ENCODE measurements at regions not wholly inside any gene's neighbourhood (a gene's known extent, or its start where the extent isn't known, plus 50 kb on each side); places are given as distances from the start of the nearest gene placed in this dataset.

GRCh38 chr16:7820816-7821215, 488.2 kb downstream of the RBFOX1 start:
- ChIA-PET CTCF (no interaction called here), POLR2A (no interaction called here)
- no peak overlapping the region for H3K4me3 ChIP-seq (ENCODE audit: control extremely low read depth in 1 of 5, extremely low read depth in 1 of 5, insufficient read depth in 1 of 5, low read depth in 2 of 5, low read length in 4 of 5)
- no peak for ATAC-seq (ENCODE audit: low read depth)
- Mint-ChIP-seq H3K27me3 (no peaks in the 10 kb centered on the region), H3K9me3 (ENCODE audit: insufficient read depth) (peaks cover 5% of the 10 kb centered on the region), H3K4me3 (no peak overlapping the region), H3K27ac (no peak overlapping the region), H3K4me1 (no peaks in the 10 kb centered on the region)
- H3K9me3 ChIP-seq (ENCODE audit: control extremely low read depth in 1 of 3, control insufficient read depth in 2 of 3, insufficient read depth in 1 of 3, low read length in 2 of 3) = peaks cover 0 to 6% (median 0%) of the 10 kb centered on the region in 3 donors
- H3K36me3 ChIP-seq (replicated peaks in 1 of 2; ENCODE audit: control extremely low read depth in 1 of 2, control insufficient read depth in 1 of 2, extremely low read depth in 1 of 2, insufficient read depth in 2 of 2, low read length in 1 of 2) = no peaks in the 10 kb centered on the region
- H3K4me1 ChIP-seq (ENCODE audit: control insufficient read depth in 2 of 2, insufficient read depth in 2 of 2, low read length in 2 of 2) = no peaks in the 10 kb centered on the region
- no peak overlapping the region for H3K9ac ChIP-seq (ENCODE audit: low read length)
- H2AFZ ChIP-seq (ENCODE audit: insufficient read depth, low read depth, low read length, poor library complexity, severe bottlenecking) = no peak overlapping the region
- WGBS (ENCODE audit: insufficient coverage) = no CpG with 5 or more reads among the region's 4 CpGs
- TF ChIP-seq CTCF (IDR thresholded peaks at IDR 0.05) (no peak), EZH2 (IDR thresholded peaks at IDR 0.05; ENCODE audit: borderline replicate concordance, insufficient read depth, low read depth, low read length, poor library complexity, severe bottlenecking) (no peak)
- H4K20me1 ChIP-seq (ENCODE audit: control insufficient read depth, insufficient read depth, low read length, poor library complexity, severe bottlenecking) = no peaks in the 10 kb centered on the region
- H3K79me2 ChIP-seq (ENCODE audit: control insufficient read depth, insufficient read depth, low read length) = no peaks in the 10 kb centered on the region
- H3K27me3 ChIP-seq (replicated peaks in 1 of 4; ENCODE audit: control extremely low read depth in 1 of 4, control insufficient read depth in 3 of 4, insufficient read depth in 4 of 4, low read length in 3 of 4) = no peaks in the 10 kb centered on the region
- DNase-seq = no peak
- no peak overlapping the region for H3K4me2 ChIP-seq (replicated peaks; ENCODE audit: low read depth, low read length, poor library complexity, severe bottlenecking)
- intact Hi-C loops (cut with micrococcal nuclease) = no loop called here
- no peak overlapping the region for H3K27ac ChIP-seq (ENCODE audit: low read length in 2 of 2)

GRCh38 chr16:7805686-7806396, 473.2 kb downstream of the RBFOX1 start:
- H3K4me3 ChIP-seq (ENCODE audit: control extremely low read depth in 1 of 5, extremely low read depth in 1 of 5, insufficient read depth in 1 of 5, low read depth in 2 of 5, low read length in 4 of 5) = no peak overlapping the region
- CTCF ChIA-PET = no interaction called here
- H3K9ac ChIP-seq (ENCODE audit: low read length) = no peak overlapping the region
- TF ChIP-seq EZH2 (IDR thresholded peaks at IDR 0.05; ENCODE audit: borderline replicate concordance, insufficient read depth, low read depth, low read length, poor library complexity, severe bottlenecking) = no peak
- no peak for TF ChIP-seq CTCF (IDR thresholded peaks at IDR 0.05)
- H3K4me2 ChIP-seq (replicated peaks; ENCODE audit: low read depth, low read length, poor library complexity, severe bottlenecking) = no peak overlapping the region
- no peak overlapping the region for H3K27ac ChIP-seq (ENCODE audit: low read length in 2 of 2)
- H3K36me3 ChIP-seq (replicated peaks in 1 of 2; ENCODE audit: control extremely low read depth in 1 of 2, control insufficient read depth in 1 of 2, extremely low read depth in 1 of 2, insufficient read depth in 2 of 2, low read length in 1 of 2) = no peaks in the 10 kb centered on the region
- Mint-ChIP-seq H3K4me3 (no peak overlapping the region), H3K27me3 (no peaks in the 10 kb centered on the region), H3K9me3 (ENCODE audit: insufficient read depth) (no peaks in the 10 kb centered on the region), H3K4me1 (no peaks in the 10 kb centered on the region), H3K27ac (no peak overlapping the region)
- H3K79me2 ChIP-seq (ENCODE audit: control insufficient read depth, insufficient read depth, low read length) = no peaks in the 10 kb centered on the region
- H3K27me3 ChIP-seq (replicated peaks in 1 of 4; ENCODE audit: control extremely low read depth in 1 of 4, control insufficient read depth in 3 of 4, insufficient read depth in 4 of 4, low read length in 3 of 4) = no peaks in the 10 kb centered on the region
- DNase-seq = no peak
- no peak for ATAC-seq (ENCODE audit: low read depth)
- H2AFZ ChIP-seq (ENCODE audit: insufficient read depth, low read depth, low read length, poor library complexity, severe bottlenecking) = no peak overlapping the region
- POLR2A ChIA-PET = no interaction called here
- H3K4me1 ChIP-seq (ENCODE audit: control insufficient read depth in 2 of 2, insufficient read depth in 2 of 2, low read length in 2 of 2) = no peaks in the 10 kb centered on the region
- no CpG with 5 or more reads among the region's 8 CpGs for WGBS (ENCODE audit: insufficient coverage)
- H3K9me3 ChIP-seq (ENCODE audit: control extremely low read depth in 1 of 3, control insufficient read depth in 2 of 3, insufficient read depth in 1 of 3, low read length in 2 of 3) = peaks cover 0 to 4% (median 0%) of the 10 kb centered on the region in 3 donors
- no peaks in the 10 kb centered on the region for H4K20me1 ChIP-seq (ENCODE audit: control insufficient read depth, insufficient read depth, low read length, poor library complexity, severe bottlenecking)
- intact Hi-C loops (cut with micrococcal nuclease) = no loop called here
